Stimulated activated CD4-positive, alpha-beta T cell treated with anti-CD3 and anti-CD28 coated beads, Interleukin-1b, Interleukin-23, amount 100 ng/mL, for 24 hours (primary cell): ENCODE measurements at regions not wholly inside any gene's neighbourhood (a gene's known extent, or its start where the extent isn't known, plus 50 kb on each side); places are given as distances from the start of the nearest gene placed in this dataset.
"Not testable (repeated sequence)": the region's sequence is repeated elsewhere in the genome, so short reads cannot be mapped to it uniquely, and the experiment has no call there.

Experiments used
- DNase-seq, 4 experiments: peaks; one replicate each; pipeline ENCODE4 v3.0.0-alpha.2; 2020; ENCODE audit warnings: low read depth in 4 of 4, low spot score in 1 of 4

DNA sequence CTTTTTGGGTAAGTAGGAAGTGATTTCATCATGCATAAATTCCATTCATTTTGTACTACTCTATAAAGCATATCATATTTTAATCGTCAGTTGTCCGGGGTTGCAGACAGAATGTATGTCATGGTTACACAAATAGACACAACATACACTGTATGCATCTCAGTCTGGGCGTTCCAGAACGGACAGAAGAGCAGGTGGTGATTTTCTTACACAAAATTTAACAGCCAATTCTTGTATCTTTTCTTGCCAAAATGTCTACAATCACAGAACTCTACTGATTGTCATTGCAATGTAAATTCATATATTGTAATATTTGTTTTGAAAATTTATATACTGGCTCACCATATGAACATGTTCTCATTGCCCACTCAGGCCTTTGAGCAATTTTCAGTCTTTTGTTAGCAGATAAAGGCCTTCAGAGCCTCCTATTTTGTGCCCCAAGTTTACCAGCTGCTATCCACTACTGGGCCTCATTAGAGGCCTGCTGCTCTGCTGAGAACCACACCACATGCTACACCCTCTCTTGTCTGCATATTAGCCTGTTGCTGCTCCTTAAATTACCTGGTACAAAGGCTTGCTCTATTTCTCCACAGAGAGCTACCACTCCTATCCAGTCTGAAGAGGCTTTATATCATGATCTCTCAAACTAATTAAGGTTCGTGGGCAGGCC is 61.5 kb downstream of the PRDM13 start:
- DNase-seq = no peak

DNA sequence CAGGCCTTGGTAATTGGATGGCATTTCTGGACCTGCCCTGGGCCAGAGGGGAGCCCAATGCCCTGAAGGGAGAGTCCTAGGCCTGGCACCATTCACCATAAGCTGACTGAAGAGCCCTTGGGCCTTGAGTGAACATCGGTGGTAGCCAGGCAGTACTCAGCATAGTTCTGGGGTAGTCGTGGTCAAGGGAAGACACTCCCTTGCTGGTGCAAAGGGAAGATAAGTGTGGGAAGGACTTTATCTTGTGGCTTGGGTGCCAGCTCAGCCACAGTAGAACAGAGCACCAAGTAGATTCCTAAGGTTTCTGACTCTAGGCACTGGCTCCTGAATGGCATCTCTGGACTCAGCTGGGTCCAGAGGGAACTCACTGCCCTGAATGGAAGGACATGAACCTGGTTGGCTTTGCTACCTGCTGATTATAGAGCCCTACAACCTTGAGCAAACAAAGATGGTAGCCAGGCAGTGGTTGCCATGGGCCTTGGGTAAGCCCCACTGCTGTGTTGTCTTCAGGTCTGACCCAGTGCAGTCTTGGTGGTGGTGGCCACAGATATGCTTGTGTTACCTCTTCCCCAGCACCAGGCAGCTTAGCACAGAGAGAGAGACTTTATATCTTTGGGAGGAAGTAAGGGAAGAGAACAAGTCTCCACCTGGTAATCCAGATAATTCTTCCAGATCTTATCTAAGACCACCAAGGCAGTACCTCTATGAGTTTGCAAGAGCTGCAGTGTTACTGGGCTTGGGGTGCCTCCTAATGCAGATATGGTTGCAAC is 83.5 kb downstream of the PRDM13 start:
- DNase-seq = no peak

DNA sequence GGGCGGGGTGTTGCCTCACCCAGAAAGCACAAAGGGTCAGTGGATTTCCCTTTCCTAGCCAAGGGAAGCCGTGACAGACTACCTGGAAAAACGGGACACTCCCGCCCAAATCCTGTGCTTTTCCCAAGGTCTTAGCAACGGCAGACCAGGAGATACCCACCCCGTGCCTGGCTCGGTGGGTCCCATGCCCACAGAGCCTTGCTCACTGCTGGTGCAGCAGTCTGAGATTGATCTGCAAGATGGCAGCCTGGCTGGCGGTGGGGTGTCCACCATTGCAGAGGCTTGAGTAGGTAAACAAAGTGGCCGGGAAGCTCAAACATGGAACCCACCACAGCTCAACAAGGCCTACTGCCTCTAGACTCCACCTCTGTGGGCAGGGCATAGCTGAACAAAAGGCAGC is 95.7 kb downstream of the PRDM13 start:
- DNase-seq = not testable (repeated sequence)

DNA sequence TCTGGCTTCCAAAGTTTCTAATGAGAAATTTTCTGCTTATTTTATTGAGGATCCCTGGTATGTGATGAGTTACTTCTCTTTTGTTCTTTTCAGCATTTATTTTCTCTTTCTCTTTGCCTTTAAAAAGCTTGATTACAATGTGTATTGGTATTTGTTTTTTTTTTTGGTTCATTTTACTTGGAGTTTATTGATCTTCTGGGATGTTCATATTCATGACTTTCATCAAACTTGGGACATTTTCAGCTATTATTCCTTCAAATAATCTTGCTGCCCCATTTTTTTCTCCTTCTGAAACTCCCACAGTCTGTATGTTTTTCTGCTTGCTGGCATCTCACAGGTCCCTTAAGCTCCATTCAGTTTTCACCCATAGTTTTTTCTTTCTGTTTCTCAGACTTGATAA is 102.4 kb downstream of the PRDM13 start:
- no peak for DNase-seq

DNA sequence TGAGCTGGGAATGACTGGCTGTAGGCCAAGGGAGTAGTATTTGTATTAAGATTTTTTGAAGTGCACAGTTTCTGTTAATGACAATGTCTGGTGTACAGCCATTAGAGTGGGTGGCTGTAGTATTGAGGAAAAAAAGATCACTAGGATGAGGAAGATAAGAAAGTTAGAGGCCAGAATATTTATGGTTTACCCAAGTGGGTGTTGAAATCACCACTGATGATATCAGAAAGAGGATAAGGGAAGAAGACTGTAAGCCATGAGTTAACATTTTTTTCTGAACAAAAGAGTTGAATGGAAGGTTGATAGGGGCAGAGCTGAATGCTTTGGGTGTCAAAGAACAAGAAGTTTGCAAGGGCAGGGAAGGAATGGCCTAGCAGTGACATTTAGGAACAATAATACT is 104.7 kb downstream of the PRDM13 start:
- no peak for DNase-seq

DNA sequence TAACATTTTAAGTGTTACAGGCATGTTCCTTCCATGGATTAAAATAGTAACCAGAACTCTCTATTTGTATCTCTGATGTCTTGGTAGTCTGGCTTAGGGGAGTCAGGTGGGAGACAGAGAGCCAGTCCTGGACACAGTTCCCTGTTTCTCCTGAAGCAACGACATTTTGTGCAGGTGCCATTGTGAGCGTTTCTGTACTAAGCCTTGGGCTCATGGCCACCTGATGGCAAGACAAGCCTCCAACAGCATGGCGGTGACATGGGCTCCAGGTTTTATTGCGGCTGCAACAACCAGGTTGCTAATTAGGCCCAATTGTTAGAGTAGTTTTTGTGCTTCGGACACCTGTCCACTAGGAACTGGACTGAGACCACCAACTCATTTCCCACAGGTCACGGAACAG is 105.3 kb downstream of the PRDM13 start:
- DNase-seq = no peak

DNA sequence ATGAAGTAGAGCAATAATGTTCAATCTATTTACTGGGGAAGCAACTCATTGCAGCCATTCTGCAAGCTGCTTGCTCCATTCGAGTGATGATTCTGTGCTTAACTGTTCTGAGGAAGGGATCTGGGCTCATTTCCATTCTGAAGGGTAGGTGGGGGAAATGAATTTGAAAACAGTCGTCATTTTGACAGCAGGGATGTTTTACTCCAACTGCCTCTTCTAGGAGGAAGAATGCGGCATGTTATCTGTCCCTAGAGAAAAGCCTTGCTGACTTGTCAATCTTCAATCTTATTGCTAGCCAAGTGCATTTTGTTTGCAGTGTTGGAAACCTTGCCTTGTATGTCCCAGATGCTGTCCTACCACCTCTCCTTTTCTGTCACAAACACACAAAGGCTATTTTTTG is 105.9 kb downstream of the PRDM13 start:
- DNase-seq = no peak

DNA sequence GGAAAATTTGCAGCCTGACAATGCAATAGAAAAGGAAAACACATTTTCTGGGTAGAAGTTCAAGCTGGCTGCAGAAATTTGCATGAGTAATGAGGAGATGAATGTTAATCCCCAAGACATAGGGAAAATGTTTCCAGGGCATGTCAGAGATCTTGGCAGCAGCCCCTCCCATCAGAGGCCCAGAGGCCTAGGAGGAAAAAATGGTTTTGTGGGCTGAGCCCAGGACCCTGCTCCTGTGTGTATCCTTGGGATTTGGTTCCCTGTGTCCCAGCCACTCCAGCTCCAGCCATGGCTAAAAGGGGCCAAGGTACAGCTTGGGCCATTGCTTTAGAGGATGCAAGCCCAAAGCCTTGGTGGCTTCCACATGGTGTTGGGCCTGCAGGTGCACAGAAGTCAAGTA is 115.4 kb downstream of the PRDM13 start:
- not testable (repeated sequence) for DNase-seq

DNA sequence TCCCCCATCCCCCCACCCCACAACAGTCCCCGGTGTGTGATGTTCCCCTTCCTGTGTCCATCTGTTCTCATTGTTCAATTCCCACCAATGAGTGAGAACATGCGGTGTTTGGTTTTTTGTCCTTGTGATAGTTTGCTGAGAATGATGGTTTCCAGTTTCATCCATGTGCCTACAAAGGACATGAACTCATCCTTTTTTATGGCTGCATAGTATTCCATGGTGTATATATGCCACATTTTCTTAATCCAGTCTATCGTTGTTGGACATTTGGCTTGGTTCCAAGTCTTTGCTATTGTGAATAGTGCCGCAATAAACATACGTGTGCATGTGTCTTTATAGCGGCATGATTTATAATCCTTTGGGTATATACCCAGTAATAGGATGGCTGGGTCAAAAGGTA is 123.6 kb downstream of the PRDM13 start:
- DNase-seq = not testable (repeated sequence)

DNA sequence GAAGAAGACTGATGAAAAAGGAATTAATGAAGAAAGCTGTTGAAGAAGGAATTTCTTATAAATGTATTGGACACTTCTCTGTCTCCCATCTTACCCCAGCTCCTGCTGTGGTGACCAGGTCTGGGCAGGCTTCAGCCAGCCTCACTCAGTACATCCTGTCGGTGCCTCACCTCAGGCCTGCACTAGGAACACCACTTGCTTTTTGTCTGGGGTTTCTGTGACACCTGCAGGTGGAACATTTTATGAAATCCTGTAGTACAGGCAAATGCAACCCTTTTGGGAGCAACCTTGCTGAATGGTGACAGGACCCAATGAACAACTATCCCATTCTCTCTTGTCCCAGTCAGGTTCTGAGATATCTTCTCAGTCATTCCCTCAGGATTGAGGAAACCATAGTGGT is 129.7 kb downstream of the PRDM13 start:
- no peak for DNase-seq

DNA sequence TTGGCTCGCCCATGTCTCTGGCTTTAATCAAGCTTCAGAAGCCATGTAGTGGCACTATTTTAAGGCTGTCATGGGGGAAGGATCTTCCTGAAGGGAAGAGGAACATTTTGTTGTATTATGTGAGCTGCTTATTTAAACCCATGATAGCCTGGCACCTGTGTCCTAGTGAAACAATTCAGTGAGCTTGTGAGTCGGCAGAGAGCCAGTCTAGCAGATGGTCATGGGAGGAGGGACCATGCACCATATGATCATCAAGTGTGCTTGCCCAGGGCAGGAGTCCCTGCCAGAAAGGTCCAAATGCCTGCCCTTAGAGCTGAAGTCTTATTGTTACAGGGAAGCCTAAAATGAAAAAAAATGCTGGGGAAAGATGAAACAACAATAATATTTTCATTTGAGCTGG is 132.9 kb downstream of the PRDM13 start:
- DNase-seq = no peak

DNA sequence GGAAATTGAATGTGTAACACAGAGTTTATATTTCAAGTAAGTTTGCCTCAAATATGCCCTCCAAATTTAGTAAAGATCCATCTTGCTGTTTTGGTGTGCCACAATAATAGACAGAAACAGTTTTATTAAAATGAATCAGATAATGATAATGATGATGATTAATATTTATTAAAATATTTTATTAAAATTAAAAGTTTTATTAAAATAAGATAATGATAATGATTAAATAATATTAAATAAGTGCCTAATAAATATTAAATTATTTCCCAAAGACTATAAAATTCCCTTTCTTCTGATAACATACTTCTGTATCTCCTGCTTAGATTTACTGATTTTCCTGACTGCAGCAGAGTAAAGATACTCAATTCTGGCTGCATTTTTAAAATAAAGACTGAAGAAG is 134.5 kb downstream of the PRDM13 start:
- no peak for DNase-seq

DNA sequence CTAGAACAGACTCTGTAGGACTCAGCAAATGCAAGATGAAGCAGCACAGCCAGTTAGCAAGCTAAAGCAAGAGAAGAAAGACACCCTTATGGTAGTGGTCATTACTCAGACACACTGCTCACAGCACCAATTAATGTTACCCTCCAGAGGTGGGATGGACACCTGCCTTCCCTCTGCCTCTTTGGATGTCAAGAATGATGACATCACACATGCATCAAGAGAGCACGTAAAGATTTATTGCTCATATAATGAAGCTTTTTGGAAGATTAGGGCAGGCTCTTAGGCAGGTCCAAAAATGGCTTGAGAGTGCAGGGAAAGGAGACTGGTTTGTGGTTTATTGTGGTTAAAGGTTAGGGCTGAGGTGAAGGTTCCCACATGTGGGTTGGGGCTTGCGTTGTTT is 137.0 kb downstream of the PRDM13 start:
- DNase-seq = no peak

DNA sequence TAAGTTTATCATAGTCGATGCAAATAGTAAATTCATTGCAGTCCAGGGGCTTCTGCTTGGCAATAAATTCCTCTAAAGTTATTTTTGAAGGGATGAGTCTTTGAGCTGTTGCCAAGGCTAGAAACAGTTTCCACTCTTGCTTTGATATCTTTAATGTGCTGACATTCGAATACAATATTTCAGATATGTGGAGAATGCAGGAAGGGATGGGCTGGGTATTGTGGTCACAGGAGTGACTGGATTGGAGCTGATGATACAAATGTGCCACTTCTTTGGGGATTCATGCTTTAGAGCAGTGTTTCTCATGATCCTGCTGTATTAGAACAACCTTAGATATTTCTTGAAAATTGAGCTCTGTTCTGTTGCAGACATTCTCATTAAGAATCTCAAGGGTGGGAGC is 139.0 kb downstream of the PRDM13 start:
- no peak for DNase-seq

DNA sequence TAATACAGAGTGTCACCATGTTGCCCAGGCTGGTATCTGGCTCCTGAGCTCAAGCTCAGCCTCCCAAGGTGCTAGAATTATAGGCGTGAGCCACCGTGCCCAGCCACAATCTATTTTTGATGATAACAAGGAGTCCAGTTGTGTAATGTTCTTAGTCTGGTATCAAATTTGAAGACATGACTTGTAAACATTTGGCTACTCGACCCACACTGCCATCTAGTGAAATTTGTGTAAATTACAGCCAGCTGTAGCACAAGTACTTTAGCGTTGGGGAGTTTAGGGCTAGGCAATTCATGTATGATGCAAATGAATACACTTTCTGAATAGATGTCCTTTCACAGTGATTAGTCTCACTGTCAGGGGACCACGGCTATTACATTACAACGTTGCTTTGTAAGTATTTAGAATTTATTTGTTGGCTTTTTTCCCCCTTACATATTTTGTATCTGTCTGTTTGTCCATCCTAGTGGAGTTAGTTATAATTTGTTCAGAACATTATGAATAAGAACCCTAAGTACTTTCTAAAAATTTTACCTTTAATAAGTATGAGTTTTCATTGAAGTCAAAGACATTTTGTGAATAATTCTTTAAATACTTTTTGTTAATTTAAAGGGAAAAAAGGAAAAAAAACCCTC is 139.7 kb downstream of the PRDM13 start:
- DNase-seq = peak; percentile 4 to 36 (median 23)

DNA sequence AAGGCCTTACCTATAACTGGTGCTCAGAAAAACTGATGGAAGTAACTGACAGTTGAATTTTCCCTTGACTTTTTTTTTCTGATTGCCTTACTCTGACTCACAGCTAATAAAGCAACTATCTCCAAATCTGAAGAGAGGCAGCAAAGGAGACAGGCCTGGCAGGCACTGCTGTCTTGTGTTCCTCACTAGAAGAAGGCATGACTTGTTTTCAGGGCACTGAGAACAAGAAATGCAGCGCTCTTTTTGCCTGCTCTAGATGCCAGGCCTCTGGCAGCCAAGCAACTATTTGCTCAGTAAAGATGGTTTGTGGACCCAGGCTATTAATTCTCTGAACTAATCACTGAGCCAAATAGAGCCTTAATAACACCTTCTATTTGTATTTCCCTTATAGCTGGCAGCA is 155.1 kb downstream of the PRDM13 start:
- DNase-seq = no peak

DNA sequence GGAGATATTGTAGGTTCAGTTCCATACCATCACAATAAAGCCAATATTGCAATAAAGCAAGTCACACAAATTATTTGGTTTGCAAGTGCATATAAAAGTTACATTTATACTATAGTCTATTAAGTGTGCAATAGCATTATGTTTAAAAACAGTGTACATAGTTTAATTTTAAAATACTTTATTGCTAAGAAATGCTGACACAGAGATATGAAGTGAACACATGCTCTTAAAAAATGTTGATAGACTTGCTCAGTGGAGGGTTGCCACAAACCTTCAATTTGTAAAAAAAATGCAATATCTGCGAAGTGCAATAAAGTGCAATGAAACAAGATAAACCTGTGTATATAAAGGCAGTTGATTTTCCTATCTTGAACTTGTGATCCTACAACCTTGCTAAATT is 161.5 kb downstream of the PRDM13 start:
- no peak for DNase-seq

DNA sequence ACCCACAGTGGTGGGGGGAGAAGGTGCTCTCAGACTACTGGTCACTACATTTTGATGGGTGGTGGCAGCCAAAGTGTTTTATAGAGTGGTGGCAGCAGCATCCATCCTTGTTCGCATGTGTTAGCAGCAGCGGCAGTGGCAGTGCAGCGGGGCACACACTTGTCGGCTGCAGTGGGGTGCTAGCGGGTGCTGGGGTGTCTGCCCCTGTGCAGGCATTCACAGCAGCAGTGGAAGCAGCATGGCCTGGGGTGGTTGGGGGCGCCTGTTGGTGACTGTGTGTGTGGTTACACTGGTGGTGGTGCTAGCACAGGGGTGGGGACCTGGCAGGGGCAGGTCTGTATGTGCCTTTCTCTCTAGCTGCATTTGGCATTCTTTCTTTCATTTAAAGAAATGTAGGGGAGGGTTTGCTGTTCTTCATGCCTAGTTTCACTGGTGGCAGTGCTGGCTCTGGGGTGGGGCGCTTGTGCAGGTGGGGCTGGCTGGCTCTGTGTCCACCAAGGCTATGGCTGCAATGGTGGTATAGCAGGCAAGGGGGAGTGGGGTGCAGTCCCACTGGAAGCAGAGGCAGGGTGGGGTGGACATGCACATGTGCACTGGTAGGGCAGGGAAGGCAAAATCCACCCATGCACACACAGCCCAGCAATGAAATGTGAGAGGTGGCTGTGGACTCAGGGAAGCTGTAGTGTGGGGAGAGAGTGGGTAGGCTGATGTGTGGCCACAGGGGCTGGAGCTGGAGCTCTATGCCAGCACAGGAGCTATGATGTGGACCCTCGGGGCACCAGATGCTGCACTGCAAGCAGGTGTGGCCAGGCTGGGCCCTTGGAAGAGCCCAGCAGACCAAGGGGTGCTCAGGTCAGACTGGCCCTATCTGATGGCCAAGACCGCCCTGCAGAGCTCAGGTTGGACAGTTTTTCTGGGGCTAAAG is 173.3 kb downstream of the PRDM13 start:
- no peak for DNase-seq

DNA sequence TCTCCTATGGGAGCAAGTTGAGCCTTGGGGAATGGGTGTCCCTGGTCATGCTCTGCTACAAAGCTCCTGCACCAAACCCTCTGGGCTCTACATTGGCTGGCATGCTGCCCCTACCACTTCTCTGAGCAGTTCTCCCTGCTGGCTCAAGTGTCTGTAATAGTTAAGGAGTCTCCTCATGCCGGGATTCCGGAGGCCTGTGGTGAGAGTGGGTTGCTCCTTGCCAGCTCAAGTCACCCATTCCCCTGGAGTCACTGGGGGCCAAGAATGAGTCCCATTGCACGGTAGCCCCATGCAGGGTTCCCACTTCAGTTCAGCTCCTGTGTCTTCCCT is 173.9 kb downstream of the PRDM13 start:
- DNase-seq = no peak

DNA sequence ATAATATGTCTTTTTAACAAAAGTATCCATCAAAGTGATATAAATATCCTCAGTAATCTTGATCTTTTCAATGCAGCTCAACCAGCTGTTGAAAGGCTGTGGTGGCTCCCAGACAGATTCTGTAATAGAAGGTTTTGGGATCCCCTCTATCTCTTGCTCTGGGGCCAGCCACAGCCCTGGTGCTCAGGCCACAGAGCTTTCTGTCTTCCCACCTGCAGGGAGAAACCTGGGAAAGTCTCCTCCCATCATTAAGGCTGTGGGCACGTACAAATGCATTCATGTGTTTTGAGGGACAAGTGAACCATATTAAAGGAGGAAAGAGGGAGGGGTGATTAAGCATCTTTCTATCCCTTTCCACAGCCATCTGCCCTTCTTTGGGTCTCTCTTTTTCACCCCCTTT is 183.1 kb downstream of the PRDM13 start:
- no peak for DNase-seq

DNA sequence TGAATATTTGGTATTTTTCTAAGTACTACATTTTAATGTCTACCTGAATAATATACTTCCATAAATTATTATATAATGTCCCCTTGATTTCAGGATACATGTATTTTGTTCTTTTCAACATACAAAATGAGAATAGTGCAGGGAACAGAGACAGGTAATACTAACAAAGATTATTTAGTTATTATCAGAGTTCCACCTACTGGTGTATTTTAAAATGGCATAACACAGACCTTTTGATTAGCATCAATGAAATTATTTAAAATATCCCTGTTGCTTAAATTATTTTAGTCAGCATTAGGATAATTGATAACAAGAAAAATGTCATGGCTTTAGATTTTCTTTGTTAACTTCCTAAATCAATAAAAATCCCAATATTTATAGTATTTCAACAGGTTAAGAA is 184.0 kb downstream of the PRDM13 start:
- no peak for DNase-seq

DNA sequence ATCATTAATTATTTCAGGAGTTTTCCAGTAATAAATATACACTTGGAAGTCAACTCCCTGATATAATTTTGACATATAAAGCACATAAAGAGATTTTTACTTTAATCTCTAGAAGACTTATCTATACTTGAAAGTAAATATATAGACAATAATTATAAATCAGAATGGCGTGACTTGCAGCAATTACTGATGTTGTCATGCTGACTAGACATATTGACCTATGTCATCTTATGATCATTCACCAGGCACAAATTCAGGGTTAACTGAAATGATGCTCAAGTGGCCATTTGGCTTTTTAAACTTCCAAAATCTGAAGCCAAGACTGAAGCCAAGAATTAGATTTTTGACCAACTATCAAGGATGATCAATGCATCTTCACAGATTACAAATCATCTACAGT is 192.2 kb downstream of the MCHR2 start:
- DNase-seq = no peak
